Stimulated activated CD8-positive, alpha-beta memory T cell treated with anti-CD3 and anti-CD28 coated beads, Interleukin-4, amount 100 ng/mL, for 1 hour (primary cell): ENCODE measurements at regions not wholly inside any gene's neighbourhood (a gene's known extent, or its start where the extent isn't known, plus 50 kb on each side); places are given as distances from the start of the nearest gene placed in this dataset.

Source experiments
- DNase-seq, 2 donors: peaks; one replicate each; pipeline ENCODE4 v3.0.0-alpha.2; 2020; ENCODE audit warnings: low read depth in 2 of 2, low spot score in 1 of 2

DNA sequence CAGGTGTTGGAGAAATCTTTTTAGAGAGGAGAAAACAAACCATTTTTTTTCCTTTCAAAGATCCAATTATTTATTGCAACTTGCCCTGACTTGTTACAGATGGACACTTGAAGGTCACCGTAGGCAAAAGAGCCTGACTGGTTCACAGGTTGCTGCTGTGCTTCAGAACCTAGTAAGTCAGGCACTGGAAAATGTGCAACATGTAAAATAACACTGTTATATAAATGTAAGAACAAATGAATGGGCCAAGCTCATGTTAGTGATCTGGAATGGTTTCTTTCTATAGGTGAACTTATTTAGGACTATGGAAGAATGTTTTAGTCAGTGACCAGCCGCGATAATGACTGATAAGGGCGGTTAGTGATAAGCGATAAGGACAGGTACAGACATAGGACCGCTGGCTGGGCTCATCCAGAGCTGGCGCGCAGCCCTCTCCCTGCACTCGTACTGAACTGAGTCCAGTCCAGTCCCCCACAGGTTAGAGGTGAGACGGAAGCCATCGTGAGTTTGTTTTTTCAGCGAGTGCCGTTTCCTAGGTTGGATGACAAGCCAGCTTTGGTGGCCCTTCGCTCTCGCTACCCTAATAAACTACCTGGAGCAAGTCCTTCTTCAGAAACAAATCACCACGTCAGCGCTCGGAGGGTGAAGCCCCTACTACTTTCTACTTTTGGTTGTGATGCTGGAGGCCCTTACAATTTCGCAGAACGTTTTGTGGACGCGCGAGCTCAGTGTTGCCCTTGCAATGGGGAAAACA lies 94.4 kb upstream of the PRDM1 start:
- no peak for DNase-seq

GRCh38 chr6:105990151-105990550 lies 96.0 kb upstream of the PRDM1 start:
- DNase-seq = no peak

DNA sequence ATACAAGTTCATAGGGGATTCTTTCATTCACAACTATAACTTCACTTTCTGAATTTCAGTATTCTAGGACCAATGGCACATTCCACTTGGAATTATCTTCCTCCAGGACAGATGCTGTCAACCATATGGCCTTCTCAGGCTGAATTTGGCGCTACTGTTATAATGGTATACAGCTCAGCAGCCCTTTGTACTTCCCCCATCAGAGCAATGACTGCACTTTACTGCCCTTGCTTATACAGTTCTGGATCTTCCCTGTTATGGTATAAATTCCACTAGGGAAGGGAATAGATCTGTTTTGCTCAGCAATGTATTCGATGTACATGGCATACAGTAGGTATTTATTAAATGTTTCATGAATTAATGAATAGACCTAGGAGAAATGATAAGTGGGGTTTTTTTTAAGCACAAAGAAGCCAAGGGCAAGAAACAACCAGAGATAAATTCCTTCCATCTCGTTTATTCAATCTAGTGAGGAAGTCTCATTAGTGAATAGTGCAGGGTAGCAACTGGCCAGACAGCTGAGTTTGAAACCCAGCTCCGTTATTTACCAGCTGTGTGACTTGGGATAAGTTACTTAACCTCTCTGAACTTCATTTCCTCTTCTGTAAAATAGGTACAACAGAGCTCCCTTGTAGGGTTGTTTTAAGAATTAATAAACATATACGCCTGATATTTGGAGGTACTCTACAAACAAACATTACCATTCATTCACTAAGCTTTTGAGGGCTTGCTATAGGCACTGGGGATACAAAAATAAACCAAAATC lies 97.1 kb upstream of the PRDM1 start:
- DNase-seq = no peak

DNA sequence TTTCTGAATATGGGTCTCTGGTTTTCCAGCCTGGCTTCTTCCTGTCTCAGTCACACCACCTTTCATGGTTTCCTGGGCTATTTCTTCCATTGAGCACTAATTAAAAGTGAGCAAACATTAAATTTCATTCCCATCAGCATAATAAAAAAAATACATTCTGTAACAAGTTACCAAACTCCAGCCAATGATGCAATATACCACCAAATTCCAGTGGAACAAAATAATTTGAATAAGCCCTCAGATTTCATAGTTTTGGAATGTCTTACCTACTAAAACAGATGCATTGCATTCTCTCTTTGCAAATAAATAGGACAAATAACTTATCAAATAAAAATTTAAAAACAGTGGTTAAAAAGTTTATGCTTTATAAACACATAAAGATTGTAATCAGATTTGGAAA lies 97.8 kb upstream of the PRDM1 start:
- no peak for DNase-seq

GRCh38 chr6:105987516-105987915 lies 98.6 kb upstream of the PRDM1 start:
- DNase-seq = no peak

GRCh38 chr6:105986998-105987397 lies 99.1 kb upstream of the PRDM1 start:
- DNase-seq = no peak

DNA sequence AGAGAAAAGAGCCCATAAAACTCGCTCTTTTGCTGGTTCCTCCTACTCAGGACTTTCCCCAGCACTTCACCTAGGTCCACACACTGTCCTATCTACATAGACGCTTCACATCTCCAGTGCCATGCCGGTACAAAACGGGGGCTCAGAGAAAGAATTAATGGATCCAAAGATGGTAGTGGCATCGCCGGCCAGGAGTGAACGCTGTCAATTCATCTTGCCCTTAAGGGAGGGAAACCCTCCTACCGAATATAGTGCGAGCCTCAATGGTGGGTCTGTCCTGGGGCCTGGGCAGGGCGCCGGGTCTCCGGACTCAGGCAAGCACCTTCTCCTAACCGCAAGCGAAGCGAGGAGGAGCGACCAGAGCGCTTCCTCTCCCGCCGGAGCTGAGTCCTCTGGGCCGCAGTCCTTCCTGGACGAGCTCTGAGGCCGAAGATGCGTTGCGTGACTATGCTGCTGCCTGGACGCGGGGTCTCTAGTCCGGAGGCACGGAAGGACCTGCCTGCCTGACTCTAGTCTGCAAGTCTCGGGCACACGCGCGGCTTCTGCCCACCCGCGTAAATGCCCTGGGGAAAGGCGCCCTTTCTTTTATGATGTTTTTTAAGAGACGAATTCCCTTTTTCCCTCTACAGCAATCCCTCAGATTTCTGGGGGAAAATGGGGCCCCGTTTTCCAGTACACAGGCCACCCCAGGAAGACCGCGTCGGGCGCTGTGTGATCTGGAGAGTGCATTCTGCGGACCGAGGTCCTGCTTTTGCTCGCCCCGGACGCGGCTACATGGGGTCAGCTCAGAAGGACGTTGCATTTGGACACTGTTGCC lies 100.1 kb upstream of the PRDM1 start:
- no peak for DNase-seq

DNA sequence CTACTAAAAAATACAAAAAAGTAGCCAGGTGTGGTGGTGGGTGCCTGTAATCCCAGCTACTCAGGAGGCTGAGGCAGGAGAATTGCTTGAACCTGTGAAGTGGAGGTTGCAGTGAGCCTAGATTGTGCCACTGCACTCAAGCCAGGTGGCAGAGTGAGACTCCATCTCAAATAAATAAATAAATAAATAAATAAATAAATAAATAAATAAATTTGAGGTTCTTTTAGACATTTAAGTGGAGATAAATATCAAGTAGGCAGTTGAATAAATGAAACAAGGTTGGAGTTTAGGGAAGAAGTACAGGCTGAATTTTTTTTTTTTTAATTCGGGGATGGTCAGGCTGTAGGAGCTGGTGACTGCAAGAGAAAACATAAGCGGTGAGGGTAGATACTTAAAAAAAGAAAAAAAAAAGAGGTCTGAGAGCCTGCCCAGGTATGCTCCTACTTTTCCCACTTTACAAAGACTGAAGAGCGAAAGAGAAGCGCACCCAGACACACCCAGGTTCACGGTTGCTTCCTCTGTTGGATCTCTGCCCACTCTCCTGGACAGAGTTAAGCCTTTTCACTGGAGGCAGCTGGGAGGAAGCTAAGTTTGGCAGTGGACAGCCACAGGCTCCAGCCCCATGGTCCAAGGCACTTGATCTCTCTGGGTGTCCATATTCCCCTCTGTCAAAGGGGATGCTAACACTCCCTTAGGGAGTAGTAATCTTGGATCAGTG lies 100.9 kb upstream of the PRDM1 start:
- DNase-seq = no peak

DNA sequence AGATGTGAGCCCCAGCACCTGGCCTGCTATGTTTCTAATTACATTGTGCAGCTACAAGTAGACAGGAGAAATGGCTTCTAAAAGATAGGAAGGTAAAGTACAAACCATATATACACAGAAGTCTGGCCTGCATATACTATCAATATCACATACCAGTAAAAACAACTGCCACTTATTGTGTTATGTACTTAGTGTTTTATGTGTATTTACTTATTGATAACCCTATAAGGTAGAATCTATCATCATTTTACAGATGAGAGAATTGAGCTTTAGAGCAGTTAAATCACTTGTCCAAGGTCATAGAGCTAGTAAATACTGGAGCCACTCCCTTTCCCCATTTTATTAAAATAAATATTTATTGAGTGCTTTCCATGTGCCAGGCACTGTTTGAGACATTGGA lies 102.4 kb upstream of the PRDM1 start:
- no peak for DNase-seq

DNA sequence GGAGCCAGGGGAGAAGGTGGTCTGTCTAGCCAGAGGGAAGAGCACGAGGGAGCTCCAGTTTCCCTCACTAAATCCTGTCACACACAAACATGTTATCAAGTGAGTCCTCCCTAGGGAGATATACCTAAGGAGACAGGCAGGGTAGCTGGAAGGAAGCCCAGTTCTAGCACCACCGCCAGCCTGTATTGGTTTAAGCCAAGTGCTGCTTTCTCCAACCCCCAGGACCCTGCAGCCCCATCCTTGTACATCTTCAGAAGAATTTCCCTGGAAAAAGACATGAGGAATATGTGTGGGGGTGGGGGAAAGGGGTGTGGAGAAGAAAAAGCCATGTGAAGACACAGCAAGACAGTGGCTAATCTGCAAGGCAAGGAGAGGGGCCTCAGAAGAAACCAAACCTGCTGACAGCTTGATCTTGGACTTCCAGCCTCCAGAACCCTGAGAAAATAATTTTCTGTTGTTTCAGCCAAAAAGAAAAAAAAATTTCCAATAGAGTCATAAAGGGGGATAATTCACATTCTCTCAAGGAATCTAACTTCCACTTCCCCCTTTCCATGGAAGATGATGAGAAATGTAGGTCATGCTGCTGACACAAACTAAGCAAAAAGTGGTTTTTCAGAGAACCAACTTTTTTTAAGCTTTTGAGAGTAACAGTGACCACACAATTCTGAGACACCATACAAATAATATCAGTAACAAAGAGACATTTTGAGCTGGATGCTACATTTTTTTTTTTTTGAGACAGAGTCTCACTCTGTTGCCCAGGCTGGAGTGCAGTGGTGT lies 103.2 kb upstream of the PRDM1 start:
- DNase-seq = no peak

DNA sequence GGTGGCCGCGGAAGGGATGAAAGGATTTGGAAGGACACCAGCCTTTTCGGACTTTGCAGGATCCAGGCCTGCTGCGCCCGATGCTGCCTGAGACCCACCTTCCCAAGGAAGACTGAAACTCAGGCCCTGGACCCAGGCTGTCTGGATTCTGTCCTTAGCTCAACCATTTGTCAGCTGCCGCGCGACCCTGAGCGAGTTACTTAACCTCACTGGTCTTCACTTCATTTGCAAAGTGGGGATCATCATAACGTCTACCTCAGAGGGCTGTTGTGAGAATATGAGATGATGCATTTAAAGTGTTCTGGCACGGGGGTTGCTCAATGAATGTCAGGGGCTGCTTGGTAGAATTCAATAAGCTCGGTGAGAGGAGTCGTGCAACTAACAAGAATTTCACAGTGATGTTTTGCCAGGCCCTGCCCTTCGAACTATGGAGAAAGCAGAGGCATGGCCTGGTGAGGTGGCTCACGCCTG lies 104.2 kb upstream of the PRDM1 start:
- DNase-seq = no peak

GRCh38 chr6:105981002-105981887 lies 104.9 kb upstream of the PRDM1 start:
- no peak for DNase-seq

- DNase-seq = no peak
These were observed 107.2 kb upstream of the PRDM1 start for GRCh38 chr6:105978974-105979373.

- DNase-seq = no peak
These were observed 108.1 kb upstream of the PRDM1 start for GRCh38 chr6:105977934-105978504.

- no peak for DNase-seq
These were observed 111.2 kb upstream of the PRDM1 start for GRCh38 chr6:105974986-105975385.

- DNase-seq = no peak
These were observed 113.7 kb upstream of the PRDM1 start for GRCh38 chr6:105972440-105972839.

DNA sequence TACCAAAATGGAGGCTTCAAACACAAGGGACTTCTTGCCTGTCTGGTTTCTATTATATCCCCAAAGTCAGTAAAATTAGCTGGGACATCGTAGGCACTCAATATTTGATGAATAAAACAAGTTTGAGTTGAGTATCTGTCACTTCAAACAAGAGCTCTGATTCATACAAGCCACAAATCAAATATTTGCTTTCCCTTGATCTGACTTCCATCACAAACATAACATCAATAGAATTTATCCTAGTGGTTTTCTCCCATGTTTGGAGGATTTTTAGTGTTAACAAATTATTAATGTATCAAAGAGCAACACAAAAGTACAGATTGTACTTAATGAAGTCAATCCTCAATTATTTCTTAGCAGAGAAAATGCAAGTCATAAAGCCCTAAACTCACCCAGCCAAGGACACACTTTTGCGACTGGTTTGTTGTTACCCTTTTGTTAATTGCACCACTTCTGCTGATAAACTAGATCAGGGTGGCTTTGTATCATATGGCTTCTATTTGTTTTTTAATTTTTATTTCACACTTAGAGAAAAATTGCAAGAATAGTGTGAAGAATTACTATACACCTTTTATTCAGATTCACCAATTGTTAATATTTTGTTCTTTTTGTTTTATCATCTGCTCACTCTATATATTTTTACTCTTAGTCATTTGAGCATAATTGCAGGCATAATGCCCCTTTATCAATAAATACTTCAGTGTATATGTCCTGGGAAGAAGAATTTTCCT lies 117.4 kb upstream of the PRDM1 start:
- DNase-seq = no peak

DNA sequence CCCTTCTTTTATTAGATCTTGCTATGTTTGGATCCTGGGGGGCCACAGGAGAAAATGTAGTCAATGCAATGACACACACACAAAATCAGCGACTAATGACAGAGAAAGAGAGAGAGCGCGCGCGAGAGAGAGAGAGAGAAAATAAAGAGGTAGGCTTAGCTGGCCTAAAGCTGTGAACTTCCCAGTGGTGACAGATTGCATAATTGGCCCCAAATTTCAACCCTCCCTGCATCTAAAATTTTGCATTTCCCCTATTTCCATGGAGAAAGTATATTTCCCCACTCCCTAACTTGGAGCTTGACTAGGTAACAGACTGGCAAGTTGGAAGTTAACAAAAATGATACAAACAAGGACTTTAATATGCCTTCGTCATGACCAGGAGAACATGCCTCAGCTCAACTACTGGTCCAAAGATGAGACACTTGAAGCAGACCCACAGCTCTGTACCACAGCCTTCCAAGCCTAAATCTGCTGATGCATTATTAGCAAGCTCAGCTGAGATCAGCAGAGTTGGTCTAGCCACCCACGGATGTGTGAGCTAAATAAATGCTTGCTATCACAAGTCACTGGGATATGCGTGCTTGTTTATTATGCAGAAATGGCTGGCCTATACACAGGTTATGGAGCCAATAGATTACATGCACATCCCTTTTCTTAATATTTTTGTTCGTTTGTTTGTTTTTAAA lies 118.1 kb upstream of the PRDM1 start:
- DNase-seq = no peak
